PC-9 (cell line): ENCODE measurements at regions not wholly inside any gene's neighbourhood (a gene's known extent, or its start where the extent isn't known, plus 50 kb on each side); places are given as distances from the start of the nearest gene placed in this dataset.

ENCODE experiments used
- BruUV-seq: library from RNA; stranded (reverse); fragments of 400-500 nt; replicated peaks from 2 replicates; lab custom pipeline; 2021; lab: Mats Ljungman, UMichigan
- CTCF ChIA-PET: fragments of 300-600 bp; sonication (Branson Sonifier 250); formaldehyde crosslinking; loops from one replicate; lab custom pipeline; 2022; ENCODE audit warnings: antibody characterized with exemption; lab: Charles Lee
- POLR2A ChIA-PET: fragments of 300-600 bp; sonication (Branson Sonifier 250); formaldehyde crosslinking; loops from one replicate; lab custom pipeline; 2022; ENCODE audit warnings: antibody characterized with exemption; ENCODE audit not compliant: unreplicated experiment; lab: Charles Lee
- DNase-seq, 2 experiments: peaks; one replicate each; pipeline versions ENCODE4 v3.0.0 to v3.0.0-alpha.2; 2015 to 2022; ENCODE audit warnings: mixed read lengths in 1 of 2
- H2AFZ ChIP-seq: fragments of 200-600 bp; sonication (generic); 2 replicates; pipeline ENCODE4 v1.8.1; 2017; ENCODE audit warnings: antibody characterized with exemption
- H3F3A ChIP-seq: fragments of 200-600 bp; sonication (generic); 2 replicates; pipeline ENCODE4 v1.8.1; 2017; ENCODE audit warnings: antibody characterized with exemption, mild to moderate bottlenecking, low read depth; ENCODE audit not compliant: insufficient read depth
- H3K27ac ChIP-seq: fragments of 200-600 bp; sonication (generic); 2 replicates; pipeline ENCODE4 v1.6.1; 2016; ENCODE audit warnings: mixed run types
- H3K27me3 ChIP-seq: fragments of 200-600 bp; sonication (generic); 2 replicates; pipeline ENCODE4 v1.6.1; 2016; ENCODE audit warnings: low read depth, mixed run types; ENCODE audit not compliant: insufficient read depth
- H3K36me3 ChIP-seq: fragments of 200-600 bp; sonication (generic); 2 replicates; pipeline ENCODE4 v1.6.1; 2016; ENCODE audit warnings: low read depth, mixed run types
- H3K4me1 ChIP-seq: fragments of 200-600 bp; sonication (generic); replicated peaks from 2 replicates; pipeline ENCODE4 v1.6.1; 2016; ENCODE audit warnings: mixed run types; ENCODE audit not compliant: insufficient read depth
- H3K4me2 ChIP-seq: fragments of 200-600 bp; sonication (generic); 2 replicates; pipeline ENCODE4 v1.6.1; 2017; ENCODE audit warnings: mixed run types
- H3K4me3 ChIP-seq: fragments of 200-600 bp; sonication (generic); 2 replicates; pipeline ENCODE4 v1.6.1; 2016; ENCODE audit warnings: mixed run types
- H3K79me2 ChIP-seq: fragments of 200-600 bp; sonication (generic); 2 replicates; pipeline ENCODE4 v1.6.1; 2017; ENCODE audit warnings: low read depth, mixed run types
- H3K9me2 ChIP-seq: fragments of 200-600 bp; sonication (generic); 2 replicates; pipeline ENCODE4 v1.8.1; 2017; ENCODE audit warnings: mild to moderate bottlenecking; ENCODE audit not compliant: insufficient read depth
- H3K9me3 ChIP-seq: fragments of 200-600 bp; sonication (generic); 2 replicates; pipeline ENCODE4 v1.8.1; 2016; ENCODE audit warnings: low read depth; ENCODE audit not compliant: insufficient read depth
- H4K20me1 ChIP-seq: fragments of 200-600 bp; sonication (generic); 2 replicates; pipeline ENCODE4 v1.8.1; 2017; ENCODE audit not compliant: insufficient read depth
- EZH2 ChIP-seq: fragments of 200-600 bp; sonication (generic); IDR thresholded peaks from 2 replicates; pipeline ENCODE4 v1.8.0; 2017; ENCODE audit warnings: antibody characterized with exemption, low read depth
- intact Hi-C: fragments of 100-400 bp; cut with micrococcal nuclease; formaldehyde crosslinking; loops from one replicate; pipeline ENCODE4 v1.10.0; 2022; ENCODE audit not compliant: unreplicated experiment
- TF ChIP-seq, protein P1 (sequence below): fragments of 200-600 bp; sonication (generic); conservative IDR thresholded peaks from 2 replicates; pipeline ENCODE4 v1.6.1; 2017; ENCODE audit warnings: mixed run types, antibody characterized with exemption, mild to moderate bottlenecking, moderate library complexity

DNA sequence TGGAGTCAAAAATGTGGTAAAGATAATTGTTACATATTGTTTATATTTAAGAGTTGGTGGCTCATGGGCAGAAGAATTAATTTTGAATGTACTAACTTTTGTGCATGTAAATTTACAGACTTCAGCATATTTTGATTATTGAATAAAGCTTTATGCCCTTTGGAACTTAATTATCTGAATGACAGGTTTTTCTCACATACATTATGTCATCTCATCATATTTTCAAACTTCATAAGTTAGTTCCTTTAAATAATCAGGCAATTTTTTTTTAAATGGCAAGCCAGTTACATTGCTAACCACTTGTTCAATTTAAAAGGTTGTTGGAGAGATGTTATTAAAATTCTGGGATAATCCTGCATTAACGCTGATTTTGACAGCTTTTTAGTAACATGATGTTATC, 184.6 kb upstream of the EDIL3 start:
- DNase-seq, result no peak
- Histone ChIP-seq H2AFZ (no peak overlapping the region), H3K4me3 (no peak overlapping the region), H3K27me3 (no peaks in the 10 kb centered on the region), H3K36me3 (no peaks in the 10 kb centered on the region), H3K9me3 (no peaks in the 10 kb centered on the region), H3K4me2 (no peak overlapping the region), H3F3A (no peaks in the 10 kb centered on the region), H3K27ac (no peak overlapping the region), H3K79me2 (no peaks in the 10 kb centered on the region), H3K9me2 (no peaks in the 10 kb centered on the region; the same call in 1 of the 2 replicates), H3K4me1 (no peaks in the 10 kb centered on the region), H4K20me1 (no peaks in the 10 kb centered on the region)
- BruUV-seq, result no TSS peak
- intact Hi-C loops, result no loop called here
- CTCF ChIA-PET, result no interaction called here
- POLR2A ChIA-PET, result interaction anchor here (0.6 kb wide), 1 partner anchor 34 kb away, joined by 5 read pairs; no protein-coding TSS in a partner anchor
- TF ChIP-seq, protein P1, sequence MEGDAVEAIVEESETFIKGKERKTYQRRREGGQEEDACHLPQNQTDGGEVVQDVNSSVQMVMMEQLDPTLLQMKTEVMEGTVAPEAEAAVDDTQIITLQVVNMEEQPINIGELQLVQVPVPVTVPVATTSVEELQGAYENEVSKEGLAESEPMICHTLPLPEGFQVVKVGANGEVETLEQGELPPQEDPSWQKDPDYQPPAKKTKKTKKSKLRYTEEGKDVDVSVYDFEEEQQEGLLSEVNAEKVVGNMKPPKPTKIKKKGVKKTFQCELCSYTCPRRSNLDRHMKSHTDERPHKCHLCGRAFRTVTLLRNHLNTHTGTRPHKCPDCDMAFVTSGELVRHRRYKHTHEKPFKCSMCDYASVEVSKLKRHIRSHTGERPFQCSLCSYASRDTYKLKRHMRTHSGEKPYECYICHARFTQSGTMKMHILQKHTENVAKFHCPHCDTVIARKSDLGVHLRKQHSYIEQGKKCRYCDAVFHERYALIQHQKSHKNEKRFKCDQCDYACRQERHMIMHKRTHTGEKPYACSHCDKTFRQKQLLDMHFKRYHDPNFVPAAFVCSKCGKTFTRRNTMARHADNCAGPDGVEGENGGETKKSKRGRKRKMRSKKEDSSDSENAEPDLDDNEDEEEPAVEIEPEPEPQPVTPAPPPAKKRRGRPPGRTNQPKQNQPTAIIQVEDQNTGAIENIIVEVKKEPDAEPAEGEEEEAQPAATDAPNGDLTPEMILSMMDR, result no peak
- no peak for TF ChIP-seq EZH2

DNA sequence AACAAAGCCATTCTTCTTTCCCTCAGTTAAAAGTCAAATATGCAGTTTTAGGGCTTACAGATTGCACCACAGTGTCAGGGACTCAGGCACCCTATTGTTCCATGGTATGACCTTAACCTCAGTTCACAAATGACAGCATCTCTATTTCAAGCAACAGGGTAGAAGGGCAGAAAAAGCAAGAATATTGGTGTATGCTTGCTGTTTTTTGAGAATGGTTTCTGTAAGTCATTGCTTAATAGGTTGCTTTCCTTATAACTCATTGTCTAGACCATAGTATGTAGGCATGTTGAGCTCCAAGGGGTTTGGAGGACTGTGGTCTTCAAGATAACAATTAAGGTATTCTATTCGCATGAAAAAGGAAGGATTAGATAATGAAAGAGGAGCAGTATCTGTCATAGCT, 183.5 kb upstream of the EDIL3 start:
- TF ChIP-seq EZH2, result no peak
- TF ChIP-seq, protein P1, result no peak
- Histone ChIP-seq H3K4me1 (no peaks in the 10 kb centered on the region), H3K79me2 (no peaks in the 10 kb centered on the region), H3K36me3 (no peaks in the 10 kb centered on the region), H3K9me2 (no peaks in the 10 kb centered on the region; the same call in 1 of the 2 replicates), H3K27me3 (no peaks in the 10 kb centered on the region), H3K9me3 (no peaks in the 10 kb centered on the region), H2AFZ (no peak overlapping the region; the same call in 1 of the 2 replicates), H3K4me3 (no peak overlapping the region), H3K27ac (no peak overlapping the region), H3K4me2 (no peak overlapping the region), H3F3A (no peaks in the 10 kb centered on the region), H4K20me1 (no peaks in the 10 kb centered on the region)
- intact Hi-C loops, result no loop called here
- CTCF ChIA-PET, result no interaction called here
- no TSS peak for BruUV-seq
- POLR2A ChIA-PET, result no interaction called here
- no peak for DNase-seq

DNA sequence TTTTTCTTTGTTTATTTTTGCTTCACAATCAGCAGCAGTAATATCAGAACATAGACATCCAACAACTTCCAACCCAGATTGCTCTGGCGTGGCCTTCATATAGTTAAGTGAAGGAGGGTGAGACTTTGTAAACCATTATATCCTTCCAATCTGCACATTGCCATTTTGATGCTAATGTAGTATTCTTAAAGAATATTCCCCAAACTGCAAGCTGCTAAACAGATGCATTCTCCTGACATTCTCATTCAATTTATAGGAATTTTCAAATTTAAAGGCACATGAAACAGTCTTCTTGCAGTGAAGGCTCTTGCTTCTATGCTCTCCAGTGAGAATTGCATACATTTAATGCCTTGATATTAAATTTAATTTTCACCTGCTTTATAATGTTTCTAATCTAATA, 181.2 kb upstream of the EDIL3 start:
- no peak overlapping the region for H3K4me3 ChIP-seq
- H4K20me1 ChIP-seq, result no peaks in the 10 kb centered on the region
- no peak for TF ChIP-seq EZH2
- TF ChIP-seq, protein P1, result no peak
- no peaks in the 10 kb centered on the region for H3K9me3 ChIP-seq
- no peaks in the 10 kb centered on the region for H3F3A ChIP-seq
- no peak for DNase-seq
- H3K4me2 ChIP-seq, result no peak overlapping the region
- ChIA-PET POLR2A (no interaction called here), CTCF (no interaction called here)
- H2AFZ ChIP-seq, result no peak overlapping the region
- H3K27me3 ChIP-seq, result no peaks in the 10 kb centered on the region
- no peaks in the 10 kb centered on the region for H3K79me2 ChIP-seq
- no peaks in the 10 kb centered on the region; the same call in 1 of the 2 replicates for H3K9me2 ChIP-seq
- BruUV-seq, result no TSS peak
- H3K27ac ChIP-seq, result no peak overlapping the region
- H3K4me1 ChIP-seq, result no peaks in the 10 kb centered on the region
- H3K36me3 ChIP-seq, result no peaks in the 10 kb centered on the region
- intact Hi-C loops, result no loop called here
